Stimulated activated memory B cell treated with anti-CD40 and anti-IgM and Interleukin-4, amounts not matched to agents 10 μg/mL and 1 μg/mL and 100 μg/mL, for 72 hours (primary cell): ENCODE measurements at regions not wholly inside any gene's neighbourhood (a gene's known extent, or its start where the extent isn't known, plus 50 kb on each side); places are given as distances from the start of the nearest gene placed in this dataset.

ENCODE experiments used
- ATAC-seq: fragments of 150-1000 bp; cut with Tn5 transposase; 2 replicates; pipeline ENCODE4 v1.10.0; 2021
- H3K27ac Mint-ChIP-seq: one replicate; pipeline ENCODE4 v1.8.0; 2022; ENCODE audit warnings: mild to moderate bottlenecking, mixed read lengths
- H3K27me3 Mint-ChIP-seq: one replicate; pipeline ENCODE4 v1.8.0; 2022; ENCODE audit warnings: mixed read lengths
- H3K36me3 Mint-ChIP-seq: one replicate; pipeline ENCODE4 v1.8.0; 2022; ENCODE audit warnings: mixed read lengths
- H3K4me1 Mint-ChIP-seq: one replicate; pipeline ENCODE4 v1.8.0; 2022; ENCODE audit warnings: mixed read lengths
- H3K4me3 Mint-ChIP-seq: one replicate; pipeline ENCODE4 v1.8.0; 2022; ENCODE audit warnings: mild to moderate bottlenecking, moderate library complexity, mixed read lengths
- H3K9me3 Mint-ChIP-seq: one replicate; pipeline ENCODE4 v1.8.0; 2022; ENCODE audit warnings: mixed read lengths

DNA sequence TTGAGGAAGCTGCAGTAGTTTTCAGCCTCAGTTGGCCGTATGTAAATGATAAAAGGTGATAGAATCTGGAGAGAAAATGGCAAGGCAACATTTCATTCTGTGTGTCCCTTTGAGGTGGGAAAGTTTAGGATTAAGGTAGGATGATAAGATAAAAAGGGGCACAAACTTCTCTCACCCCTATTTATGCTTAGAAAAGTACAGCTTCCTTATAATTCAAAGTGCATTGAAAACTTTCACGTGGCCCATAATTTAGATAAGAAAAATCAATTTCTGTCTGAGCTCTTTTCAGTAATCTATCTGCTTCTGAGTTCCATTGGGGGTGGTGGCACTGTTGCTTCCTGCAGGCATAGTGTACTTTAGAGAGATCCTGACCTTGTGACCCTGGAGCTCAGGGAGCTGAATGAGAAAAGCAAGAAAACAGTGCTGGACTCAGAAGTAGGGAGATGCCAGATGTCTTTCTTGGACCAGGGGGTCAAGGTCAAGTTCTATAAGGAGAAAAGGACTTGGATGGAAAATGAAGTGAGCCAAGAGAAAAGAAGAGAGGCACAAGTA lies 187.3 kb downstream of the NDFIP2 start:
- H3K27me3 Mint-ChIP-seq = no peaks in the 10 kb centered on the region
- ATAC-seq = no peak
- H3K4me3 Mint-ChIP-seq = no peak overlapping the region
- no peak overlapping the region for H3K27ac Mint-ChIP-seq
- H3K9me3 Mint-ChIP-seq = no peaks in the 10 kb centered on the region
- H3K4me1 Mint-ChIP-seq = no peaks in the 10 kb centered on the region
- no peaks in the 10 kb centered on the region for H3K36me3 Mint-ChIP-seq

DNA sequence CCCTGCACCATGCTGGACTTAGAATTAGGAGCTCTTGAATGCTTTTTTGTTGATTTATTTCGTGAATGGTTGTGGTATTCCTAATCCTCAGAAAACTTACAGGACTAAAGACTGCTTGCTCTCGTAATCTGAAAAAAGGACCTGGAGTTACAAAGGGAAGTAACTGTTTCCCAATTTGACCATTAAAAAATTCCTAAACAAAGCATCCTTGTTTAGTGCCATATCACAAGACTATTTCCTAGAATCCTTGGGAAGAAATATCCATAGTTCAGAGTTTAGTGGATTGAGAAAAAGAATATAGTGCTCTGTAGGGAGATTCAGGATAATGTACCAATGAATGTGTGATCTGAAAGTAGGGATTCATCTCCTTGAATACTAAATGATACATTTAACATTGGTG lies 186.8 kb downstream of the NDFIP2 start:
- no peak overlapping the region for H3K27ac Mint-ChIP-seq
- H3K9me3 Mint-ChIP-seq = no peaks in the 10 kb centered on the region
- no peak for ATAC-seq
- H3K36me3 Mint-ChIP-seq = no peaks in the 10 kb centered on the region
- H3K4me3 Mint-ChIP-seq = no peak overlapping the region
- H3K27me3 Mint-ChIP-seq = no peaks in the 10 kb centered on the region
- H3K4me1 Mint-ChIP-seq = no peaks in the 10 kb centered on the region

DNA sequence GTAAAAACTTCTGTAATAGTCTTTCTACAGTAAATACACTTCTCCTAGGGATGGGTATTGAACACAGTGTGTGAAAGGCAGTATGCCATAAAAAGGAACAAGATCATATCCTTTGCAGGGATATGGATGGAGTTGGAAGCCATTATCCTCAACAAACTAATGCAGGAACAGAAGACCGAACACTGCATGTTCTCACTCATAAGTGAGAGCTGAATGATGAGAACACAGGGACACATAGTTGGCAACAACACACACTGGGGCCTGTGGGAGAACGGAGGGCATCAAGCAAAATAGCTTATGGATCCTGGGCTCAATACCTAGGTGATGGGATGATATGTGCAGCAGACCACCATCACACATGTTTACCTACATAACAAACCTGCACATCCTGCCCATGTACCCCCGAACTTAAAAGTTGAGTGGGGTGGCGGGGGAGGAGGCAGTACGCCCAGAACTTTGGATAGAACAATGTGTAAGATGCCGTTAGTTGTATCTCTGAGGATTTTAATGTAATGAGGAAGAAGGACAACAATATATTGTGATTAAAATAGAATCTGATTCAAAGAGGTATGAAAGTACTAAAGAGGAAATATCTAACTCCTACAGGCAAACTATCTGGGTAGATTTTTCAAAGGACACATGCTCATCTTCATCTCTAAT lies 183.2 kb downstream of the NDFIP2 start:
- H3K27me3 Mint-ChIP-seq = peaks cover 13% of the 10 kb centered on the region
- ATAC-seq = no peak
- no peaks in the 10 kb centered on the region for H3K9me3 Mint-ChIP-seq
- H3K27ac Mint-ChIP-seq = no peak overlapping the region
- H3K4me1 Mint-ChIP-seq = no peaks in the 10 kb centered on the region
- no peaks in the 10 kb centered on the region for H3K36me3 Mint-ChIP-seq
- no peak overlapping the region for H3K4me3 Mint-ChIP-seq

DNA sequence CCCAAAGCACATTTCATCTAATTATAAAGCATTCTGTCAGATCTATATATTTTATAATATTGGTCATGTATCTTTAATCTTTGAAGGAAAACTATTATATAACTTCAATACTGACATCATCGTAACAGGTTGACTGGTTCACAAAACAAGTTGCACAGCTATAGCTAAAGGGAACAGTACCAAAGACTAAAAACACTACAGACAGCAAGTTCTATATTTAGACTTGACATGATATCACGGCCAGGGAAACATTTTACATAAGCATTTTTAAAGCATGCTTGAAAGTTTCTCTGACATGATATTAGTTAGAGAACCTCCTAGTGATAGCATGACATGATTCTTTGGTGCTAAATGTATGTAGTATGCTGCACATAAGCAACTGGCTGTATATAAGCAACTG lies 182.5 kb downstream of the NDFIP2 start:
- H3K27ac Mint-ChIP-seq = no peak overlapping the region
- no peaks in the 10 kb centered on the region for H3K9me3 Mint-ChIP-seq
- H3K36me3 Mint-ChIP-seq = no peaks in the 10 kb centered on the region
- H3K27me3 Mint-ChIP-seq = peaks cover 20% of the 10 kb centered on the region
- no peaks in the 10 kb centered on the region for H3K4me1 Mint-ChIP-seq
- ATAC-seq = no peak
- H3K4me3 Mint-ChIP-seq = no peak overlapping the region

DNA sequence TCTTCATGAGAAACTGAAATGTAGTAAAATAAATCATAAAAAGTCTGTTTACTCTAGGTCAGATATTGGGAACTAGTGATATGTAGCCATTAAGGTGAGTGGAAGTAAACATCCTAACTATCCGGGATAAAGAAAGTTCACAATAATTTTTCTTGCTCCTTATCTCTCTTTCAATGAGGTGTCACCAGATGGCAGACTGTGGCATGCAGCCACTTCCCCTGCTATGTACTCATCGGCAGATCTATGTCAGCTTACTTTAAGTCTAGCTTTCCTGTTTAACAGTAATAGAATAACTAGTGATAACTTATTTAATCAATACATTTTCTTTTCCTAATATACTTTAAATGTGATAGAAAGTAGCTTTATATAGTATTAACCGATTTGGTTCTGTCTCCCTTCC lies 181.9 kb downstream of the NDFIP2 start:
- no peak overlapping the region for H3K4me3 Mint-ChIP-seq
- no peaks in the 10 kb centered on the region for H3K36me3 Mint-ChIP-seq
- peaks cover 26% of the 10 kb centered on the region for H3K27me3 Mint-ChIP-seq
- no peaks in the 10 kb centered on the region for H3K9me3 Mint-ChIP-seq
- H3K27ac Mint-ChIP-seq = no peak overlapping the region
- no peaks in the 10 kb centered on the region for H3K4me1 Mint-ChIP-seq
- no peak for ATAC-seq

DNA sequence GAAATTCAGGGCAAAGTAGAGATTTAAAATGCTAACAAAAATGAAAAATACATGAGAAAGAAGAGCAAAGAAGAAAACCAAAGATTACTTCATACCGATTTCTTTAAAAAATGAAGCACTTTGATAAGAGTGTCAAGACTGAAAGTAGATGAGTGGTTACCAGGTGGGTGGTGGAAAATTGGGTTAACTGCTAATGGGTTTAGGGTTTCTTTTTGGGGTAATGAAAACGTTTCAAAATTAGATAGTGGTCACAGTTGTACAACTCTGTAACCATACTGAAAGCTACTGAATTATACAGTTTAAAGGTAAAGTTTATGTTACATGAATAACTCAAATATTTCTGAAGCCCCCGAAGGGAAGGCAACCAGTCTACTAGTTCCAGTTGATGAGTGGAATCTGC lies 179.4 kb downstream of the NDFIP2 start:
- ATAC-seq = no peak
- no peaks in the 10 kb centered on the region for H3K9me3 Mint-ChIP-seq
- H3K4me3 Mint-ChIP-seq = no peak overlapping the region
- peaks cover 26% of the 10 kb centered on the region for H3K27me3 Mint-ChIP-seq
- no peaks in the 10 kb centered on the region for H3K4me1 Mint-ChIP-seq
- H3K36me3 Mint-ChIP-seq = no peaks in the 10 kb centered on the region
- H3K27ac Mint-ChIP-seq = no peak overlapping the region

DNA sequence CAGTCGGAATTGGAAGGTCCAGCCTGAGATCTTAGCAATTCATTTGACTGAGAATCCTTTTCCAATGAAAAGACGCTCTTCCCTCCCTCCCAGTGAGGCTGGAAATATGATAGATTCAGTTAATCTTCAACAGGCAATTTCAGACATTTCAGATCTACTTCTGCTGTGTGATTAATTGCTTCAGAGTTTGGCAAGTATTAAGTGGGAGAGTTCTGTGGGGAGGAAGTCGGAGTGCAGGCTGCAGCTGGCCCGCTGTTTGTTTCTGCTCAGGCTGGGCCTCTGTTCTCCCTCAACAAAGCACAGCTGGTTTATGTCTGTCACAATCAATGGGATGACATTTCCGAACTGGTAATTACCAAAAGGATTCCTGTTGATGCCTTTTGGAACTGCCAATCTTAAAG lies 178.2 kb downstream of the NDFIP2 start:
- H3K27me3 Mint-ChIP-seq = peaks cover 26% of the 10 kb centered on the region
- ATAC-seq = no peak
- H3K4me1 Mint-ChIP-seq = no peaks in the 10 kb centered on the region
- H3K4me3 Mint-ChIP-seq = no peak overlapping the region
- H3K36me3 Mint-ChIP-seq = no peaks in the 10 kb centered on the region
- no peak overlapping the region for H3K27ac Mint-ChIP-seq
- no peaks in the 10 kb centered on the region for H3K9me3 Mint-ChIP-seq

DNA sequence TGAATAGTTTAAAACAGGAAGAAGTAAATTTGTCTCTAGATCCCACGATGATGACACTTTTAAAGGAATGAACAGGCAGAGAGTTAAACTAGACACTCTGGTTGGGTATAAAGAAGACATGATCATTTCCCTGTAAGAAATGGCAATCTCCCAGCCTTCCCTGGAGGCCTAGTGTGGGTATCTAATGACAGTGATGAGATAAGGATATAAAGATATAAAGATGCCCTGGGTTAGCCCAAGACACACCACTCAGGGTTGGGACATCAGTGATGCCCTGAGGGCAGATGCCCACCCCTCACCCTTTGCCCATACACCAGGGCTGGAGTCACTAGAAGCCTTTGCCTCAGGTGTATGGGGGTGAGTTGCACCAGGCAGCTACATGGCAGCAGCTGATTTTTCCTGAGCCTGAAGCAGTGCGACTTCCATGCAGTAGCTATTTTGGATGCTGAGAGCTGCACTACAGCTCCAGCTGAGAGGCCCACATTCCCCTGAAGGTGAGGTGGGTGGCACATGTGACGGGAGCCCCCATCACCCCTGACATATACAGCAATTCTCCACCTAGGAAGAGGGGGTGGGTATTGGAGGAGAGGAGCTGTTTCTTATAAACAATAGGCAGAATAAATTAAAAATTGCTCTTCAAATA lies 177.5 kb downstream of the NDFIP2 start:
- H3K4me3 Mint-ChIP-seq = no peak overlapping the region
- no peak for ATAC-seq
- H3K27ac Mint-ChIP-seq = no peak overlapping the region
- H3K9me3 Mint-ChIP-seq = no peaks in the 10 kb centered on the region
- H3K4me1 Mint-ChIP-seq = no peaks in the 10 kb centered on the region
- peaks cover 26% of the 10 kb centered on the region for H3K27me3 Mint-ChIP-seq
- H3K36me3 Mint-ChIP-seq = no peaks in the 10 kb centered on the region

DNA sequence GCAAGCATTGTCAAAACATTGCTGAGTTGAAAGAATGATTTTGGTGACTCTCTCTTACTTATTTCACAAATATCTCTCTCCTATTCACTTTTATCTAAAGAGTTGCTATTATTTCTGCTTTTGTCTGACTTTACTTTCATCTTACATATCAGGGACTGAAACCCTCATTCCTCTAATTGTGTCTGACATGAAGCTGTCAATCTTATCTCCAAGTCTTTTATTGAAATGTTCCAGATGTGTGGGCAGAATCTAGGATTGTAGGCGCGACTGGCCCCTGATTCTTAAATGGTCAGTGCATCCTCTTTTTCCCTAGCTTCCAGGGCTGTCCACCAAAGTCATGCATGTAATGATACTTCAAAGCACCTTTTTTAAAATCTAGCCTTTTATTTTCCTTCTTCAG lies 174.6 kb downstream of the NDFIP2 start:
- H3K27ac Mint-ChIP-seq = no peak overlapping the region

DNA sequence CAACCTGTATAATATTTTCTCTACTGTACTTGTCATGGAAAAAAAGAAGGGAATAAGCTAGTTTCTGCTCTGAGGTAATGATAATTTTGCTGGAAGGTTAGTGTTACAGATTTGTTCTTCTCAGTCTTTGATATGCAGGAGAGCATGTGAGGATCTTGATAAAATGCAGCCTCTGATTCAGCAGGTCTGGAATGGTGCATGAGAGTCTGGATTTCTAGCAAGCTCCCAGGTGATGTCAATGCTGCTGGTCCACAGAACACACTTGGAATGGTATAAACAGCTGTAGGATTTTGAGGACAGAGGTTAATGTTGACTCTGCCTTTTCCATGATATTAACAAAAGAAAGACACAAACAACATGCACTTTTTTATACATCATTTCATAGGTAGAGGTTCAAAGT lies 173.6 kb downstream of the NDFIP2 start:
- Mint-ChIP-seq H3K27me3 (peaks cover 17% of the 10 kb centered on the region), H3K4me3 (no peak overlapping the region), H3K4me1 (no peaks in the 10 kb centered on the region), H3K27ac (no peak overlapping the region), H3K9me3 (no peaks in the 10 kb centered on the region), H3K36me3 (no peaks in the 10 kb centered on the region)
- no peak for ATAC-seq

More for the DNA sequence above, 174.6 kb downstream of the NDFIP2 start:
- Mint-ChIP-seq H3K9me3 (no peaks in the 10 kb centered on the region), H3K36me3 (no peaks in the 10 kb centered on the region), H3K4me3 (no peak overlapping the region), H3K27me3 (peaks cover 25% of the 10 kb centered on the region), H3K4me1 (no peaks in the 10 kb centered on the region)
- ATAC-seq = no peak

DNA sequence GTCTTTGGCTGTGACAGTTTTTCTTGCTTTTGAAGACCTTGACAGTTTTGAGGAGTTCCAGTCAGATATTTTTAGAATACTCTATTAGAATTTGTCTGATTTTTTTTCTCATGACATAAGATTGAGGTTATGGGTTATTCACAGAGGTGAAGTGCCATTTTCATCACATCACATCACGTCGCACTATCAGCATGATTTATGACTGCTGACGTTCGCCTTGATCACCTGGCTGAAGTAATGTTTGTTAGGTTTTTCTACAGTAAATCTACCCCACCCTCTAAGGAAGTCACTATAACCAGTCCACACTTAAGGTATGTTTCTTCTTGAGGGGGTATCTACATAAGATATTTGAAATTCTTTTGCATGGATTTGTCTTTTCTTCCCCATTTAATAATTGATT lies 169.7 kb downstream of the NDFIP2 start:
- H3K9me3 Mint-ChIP-seq = no peaks in the 10 kb centered on the region
- H3K4me1 Mint-ChIP-seq = no peaks in the 10 kb centered on the region
- no peaks in the 10 kb centered on the region for H3K36me3 Mint-ChIP-seq
- no peak overlapping the region for H3K4me3 Mint-ChIP-seq
- no peak overlapping the region for H3K27ac Mint-ChIP-seq
- no peak for ATAC-seq
- no peaks in the 10 kb centered on the region for H3K27me3 Mint-ChIP-seq

DNA sequence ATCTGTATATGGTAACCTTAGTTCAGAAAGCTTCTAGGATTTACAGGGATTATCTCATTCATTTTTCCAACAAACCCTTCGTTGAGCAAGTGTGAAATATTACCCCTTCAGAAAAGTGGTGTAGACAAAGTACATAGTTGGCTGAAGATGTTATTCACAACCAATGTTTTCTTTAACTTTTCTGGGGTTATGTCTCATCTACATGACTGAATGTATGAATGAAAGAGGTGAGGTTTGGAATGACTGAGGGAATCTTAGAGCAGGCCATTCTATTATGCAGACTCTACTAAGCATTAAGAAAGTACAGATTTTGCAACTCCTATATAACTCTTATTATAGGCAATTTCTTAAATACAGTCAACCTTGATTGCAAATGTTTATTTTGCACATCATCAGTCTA lies 167.2 kb downstream of the NDFIP2 start:
- Mint-ChIP-seq H3K4me3 (no peak overlapping the region), H3K9me3 (no peaks in the 10 kb centered on the region), H3K36me3 (no peaks in the 10 kb centered on the region), H3K4me1 (no peaks in the 10 kb centered on the region), H3K27me3 (no peaks in the 10 kb centered on the region), H3K27ac (no peak overlapping the region)
- no peak for ATAC-seq

DNA sequence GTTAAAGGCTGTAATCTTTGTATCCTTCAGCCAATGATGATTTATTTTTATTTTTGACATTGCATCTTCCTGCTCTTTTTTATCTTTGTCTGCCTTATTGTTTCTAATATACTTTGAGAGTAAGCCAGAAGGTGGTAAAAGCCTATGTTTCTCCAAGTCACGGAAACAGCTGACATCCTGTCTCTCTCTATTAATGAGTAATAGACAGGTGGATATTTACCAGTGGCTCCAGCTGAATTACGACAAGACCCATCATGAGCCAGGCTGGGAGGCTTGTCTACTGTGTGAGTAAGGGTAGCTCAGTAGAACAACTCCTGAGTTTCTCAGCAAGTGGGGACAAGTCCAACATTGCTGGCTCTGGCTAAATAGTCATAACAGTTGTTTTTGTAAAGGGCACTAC lies 166.6 kb downstream of the NDFIP2 start:
- Mint-ChIP-seq H3K27ac (no peak overlapping the region), H3K36me3 (no peaks in the 10 kb centered on the region), H3K4me1 (no peaks in the 10 kb centered on the region), H3K4me3 (no peak overlapping the region), H3K9me3 (no peaks in the 10 kb centered on the region), H3K27me3 (no peaks in the 10 kb centered on the region)
- ATAC-seq = no peak

DNA sequence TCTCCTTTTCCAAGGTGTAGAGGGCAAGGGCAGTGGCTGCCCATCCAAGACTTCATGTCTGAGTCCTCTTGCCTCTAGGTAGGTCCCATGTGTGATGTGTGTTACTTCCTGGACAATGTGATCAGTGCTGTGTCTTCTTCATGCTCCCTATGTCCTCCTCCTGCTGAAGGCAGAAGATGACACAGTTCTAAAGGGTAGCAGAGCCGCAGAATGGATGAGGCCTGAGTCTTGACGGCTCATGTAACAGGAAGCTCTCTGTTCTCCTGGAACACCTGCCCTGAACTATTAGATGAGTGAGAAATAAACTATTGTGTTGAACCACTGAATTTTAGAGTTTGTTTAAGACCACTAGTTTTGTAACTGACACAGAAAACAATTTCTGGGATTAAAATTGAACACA lies 165.9 kb downstream of the NDFIP2 start:
- Mint-ChIP-seq H3K36me3 (no peaks in the 10 kb centered on the region), H3K27me3 (no peaks in the 10 kb centered on the region), H3K4me1 (no peaks in the 10 kb centered on the region), H3K27ac (no peak overlapping the region), H3K4me3 (no peak overlapping the region), H3K9me3 (no peaks in the 10 kb centered on the region)
- no peak for ATAC-seq

DNA sequence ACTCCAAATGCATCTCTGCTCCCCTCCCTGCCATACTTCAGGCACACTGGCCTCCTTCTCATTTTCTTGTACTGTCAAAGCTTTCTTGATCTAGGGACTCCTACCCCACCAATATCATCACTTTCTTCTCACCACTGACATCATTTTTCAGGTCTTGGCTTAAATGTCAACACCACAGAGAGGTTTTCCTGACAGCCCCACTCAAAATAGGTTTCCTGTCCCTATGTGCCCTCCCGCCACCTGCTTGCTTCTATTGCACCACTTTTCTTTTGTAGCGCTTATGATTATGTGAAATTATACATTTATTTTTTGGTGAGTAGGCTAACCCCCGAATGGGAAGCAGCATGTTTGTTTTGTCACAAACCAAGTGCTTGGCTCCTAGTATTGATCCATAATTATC lies 164.6 kb downstream of the NDFIP2 start:
- Mint-ChIP-seq H3K4me3 (no peak overlapping the region), H3K36me3 (no peaks in the 10 kb centered on the region), H3K4me1 (no peaks in the 10 kb centered on the region), H3K27me3 (no peaks in the 10 kb centered on the region), H3K27ac (no peak overlapping the region), H3K9me3 (no peaks in the 10 kb centered on the region)
- ATAC-seq = no peak

DNA sequence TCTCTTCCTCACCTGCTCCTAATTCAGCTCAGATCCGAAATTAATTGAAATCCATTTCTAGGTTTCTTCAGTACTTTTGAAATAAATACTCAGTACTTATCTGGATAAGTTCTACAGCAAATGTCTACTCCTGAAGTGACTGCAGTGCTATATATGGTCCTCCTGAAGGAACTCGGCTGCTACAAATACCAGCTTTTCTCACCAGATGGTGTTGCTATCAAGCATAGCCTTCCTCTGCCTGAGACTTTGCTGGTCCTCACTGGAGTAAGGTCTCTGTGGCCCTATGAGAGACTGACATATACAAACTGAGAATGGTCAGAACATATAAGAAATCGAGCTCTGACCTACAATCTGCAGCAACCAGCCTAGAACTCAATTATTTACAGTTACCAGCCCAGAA lies 161.6 kb downstream of the NDFIP2 start:
- Mint-ChIP-seq H3K9me3 (peaks cover 2% of the 10 kb centered on the region), H3K36me3 (no peaks in the 10 kb centered on the region), H3K4me1 (no peaks in the 10 kb centered on the region), H3K4me3 (no peak overlapping the region), H3K27ac (no peak overlapping the region), H3K27me3 (no peaks in the 10 kb centered on the region)
- no peak for ATAC-seq
